B cell (primary cell): ENCODE measurements at regions not wholly inside any gene's neighbourhood (a gene's known extent, or its start where the extent isn't known, plus 50 kb on each side); places are given as distances from the start of the nearest gene placed in this dataset.

ENCODE experiments used
- EZH2 ChIP-seq: IDR thresholded peaks from 2 replicates; pipeline ENCODE4 v1.6.1; 2012; ENCODE audit warnings: borderline replicate concordance, low read depth, mild to moderate bottlenecking, moderate library complexity, low read length; ENCODE audit not compliant: insufficient read depth, poor library complexity, severe bottlenecking
- TF ChIP-seq, protein P1 (sequence below): fragments of 200-600 bp; IDR thresholded peaks from one replicate; pipeline ENCODE4 v1.8.0; 2022; ENCODE audit warnings: antibody characterized with exemption, mild to moderate bottlenecking

DNA sequence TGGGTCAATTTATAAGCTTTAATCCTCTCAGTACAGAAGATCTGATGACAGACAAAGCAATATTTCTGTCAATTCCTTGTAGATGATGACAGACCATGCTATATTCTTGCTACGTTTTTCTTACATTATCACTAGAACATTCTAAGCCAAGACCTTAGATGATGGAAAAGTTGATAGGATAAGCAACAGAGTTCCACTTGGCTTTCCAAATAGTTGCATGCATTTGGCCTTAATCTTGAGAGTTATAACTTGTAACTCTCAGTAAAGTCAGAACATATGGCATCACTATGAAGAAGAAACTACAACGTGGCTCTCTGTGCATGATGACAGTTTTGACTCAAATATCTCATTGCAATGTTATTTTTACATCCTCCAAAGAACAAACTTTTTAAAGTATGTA lies 544.3 kb upstream of the LRRC4C start:
- no peak for TF ChIP-seq EZH2
- TF ChIP-seq, protein P1, sequence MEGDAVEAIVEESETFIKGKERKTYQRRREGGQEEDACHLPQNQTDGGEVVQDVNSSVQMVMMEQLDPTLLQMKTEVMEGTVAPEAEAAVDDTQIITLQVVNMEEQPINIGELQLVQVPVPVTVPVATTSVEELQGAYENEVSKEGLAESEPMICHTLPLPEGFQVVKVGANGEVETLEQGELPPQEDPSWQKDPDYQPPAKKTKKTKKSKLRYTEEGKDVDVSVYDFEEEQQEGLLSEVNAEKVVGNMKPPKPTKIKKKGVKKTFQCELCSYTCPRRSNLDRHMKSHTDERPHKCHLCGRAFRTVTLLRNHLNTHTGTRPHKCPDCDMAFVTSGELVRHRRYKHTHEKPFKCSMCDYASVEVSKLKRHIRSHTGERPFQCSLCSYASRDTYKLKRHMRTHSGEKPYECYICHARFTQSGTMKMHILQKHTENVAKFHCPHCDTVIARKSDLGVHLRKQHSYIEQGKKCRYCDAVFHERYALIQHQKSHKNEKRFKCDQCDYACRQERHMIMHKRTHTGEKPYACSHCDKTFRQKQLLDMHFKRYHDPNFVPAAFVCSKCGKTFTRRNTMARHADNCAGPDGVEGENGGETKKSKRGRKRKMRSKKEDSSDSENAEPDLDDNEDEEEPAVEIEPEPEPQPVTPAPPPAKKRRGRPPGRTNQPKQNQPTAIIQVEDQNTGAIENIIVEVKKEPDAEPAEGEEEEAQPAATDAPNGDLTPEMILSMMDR = no peak
